SK-N-SH (cell line): ENCODE measurements at regions not wholly inside any gene's neighbourhood (a gene's known extent, or its start where the extent isn't known, plus 50 kb on each side); places are given as distances from the start of the nearest gene placed in this dataset.

Experiments
- EZH2phosphoT487 ChIP-seq: fragments of 200-600 bp; sonication (generic); IDR thresholded peaks from 2 replicates; pipeline ENCODE4 v1.6.1; 2017; ENCODE audit warnings: low read depth, mixed run types, mild to moderate bottlenecking, antibody characterized with exemption, moderate library complexity, borderline replicate concordance
- MEF2A ChIP-seq: IDR thresholded peaks from 2 replicates; pipeline ENCODE4 v1.4.0; 2012; ENCODE audit warnings: low read depth, borderline replicate concordance
- POLR2AphosphoS5 ChIP-seq: IDR thresholded peaks from 2 replicates; pipeline ENCODE4 v1.6.1; 2012; ENCODE audit warnings: low read depth, low read length
- RFX5 ChIP-seq: IDR thresholded peaks from 2 replicates; pipeline ENCODE4 v1.6.1; 2012; ENCODE audit warnings: mild to moderate bottlenecking, improper control_type of control experiment, low read length
- YY1 ChIP-seq: IDR thresholded peaks from 2 replicates; pipeline ENCODE4 v1.4.0; 2012; ENCODE audit warnings: low read depth, mild to moderate bottlenecking
- TF ChIP-seq, protein P1 (sequence below): fragments of 200-600 bp; sonication (generic); IDR thresholded peaks from 2 replicates; pipeline ENCODE4 v1.6.1; 2017; ENCODE audit warnings: antibody characterized with exemption, mild to moderate bottlenecking, moderate library complexity
- TF ChIP-seq, protein P2 (sequence below): IDR thresholded peaks from 2 replicates; pipeline ENCODE4 v1.4.0; 2012; ENCODE audit warnings: low read depth, borderline replicate concordance
- TF ChIP-seq, protein P3 (sequence below): fragments of 150-350 bp; IDR thresholded peaks from 2 replicates; pipeline ENCODE4 v1.6.1; 2017; ENCODE audit warnings: antibody characterized with exemption, low read length, low read depth, borderline replicate concordance
- TF ChIP-seq, protein P4 (sequence below): IDR thresholded peaks from 2 replicates; pipeline ENCODE4 v1.6.1; 2012; ENCODE audit warnings: mild to moderate bottlenecking, low read depth, low read length, moderate library complexity

DNA sequence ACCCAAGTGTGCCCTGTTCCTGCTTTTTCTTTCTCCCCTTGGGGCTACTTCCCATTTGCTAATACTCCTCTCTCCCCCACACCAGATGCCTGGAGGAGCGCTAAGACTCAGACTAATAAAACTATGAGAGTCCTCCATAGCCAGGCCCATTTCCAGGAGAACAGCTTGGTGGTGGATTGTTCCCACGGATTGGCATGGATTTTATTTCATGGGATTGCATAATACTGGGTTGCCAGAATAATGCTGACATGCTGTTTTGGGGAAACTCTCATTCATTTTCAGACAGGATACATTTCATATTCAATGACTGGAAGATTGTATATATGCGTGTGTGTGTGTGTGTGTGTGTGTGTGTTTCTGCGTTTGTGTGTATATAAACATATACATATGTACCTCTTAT is 447.5 kb upstream of the PITX2 start:
- TF ChIP-seq POLR2AphosphoS5 (no peak), MEF2A (no peak), YY1 (no peak), EZH2phosphoT487 (no peak), RFX5 (no peak)
- TF ChIP-seq, protein P1, sequence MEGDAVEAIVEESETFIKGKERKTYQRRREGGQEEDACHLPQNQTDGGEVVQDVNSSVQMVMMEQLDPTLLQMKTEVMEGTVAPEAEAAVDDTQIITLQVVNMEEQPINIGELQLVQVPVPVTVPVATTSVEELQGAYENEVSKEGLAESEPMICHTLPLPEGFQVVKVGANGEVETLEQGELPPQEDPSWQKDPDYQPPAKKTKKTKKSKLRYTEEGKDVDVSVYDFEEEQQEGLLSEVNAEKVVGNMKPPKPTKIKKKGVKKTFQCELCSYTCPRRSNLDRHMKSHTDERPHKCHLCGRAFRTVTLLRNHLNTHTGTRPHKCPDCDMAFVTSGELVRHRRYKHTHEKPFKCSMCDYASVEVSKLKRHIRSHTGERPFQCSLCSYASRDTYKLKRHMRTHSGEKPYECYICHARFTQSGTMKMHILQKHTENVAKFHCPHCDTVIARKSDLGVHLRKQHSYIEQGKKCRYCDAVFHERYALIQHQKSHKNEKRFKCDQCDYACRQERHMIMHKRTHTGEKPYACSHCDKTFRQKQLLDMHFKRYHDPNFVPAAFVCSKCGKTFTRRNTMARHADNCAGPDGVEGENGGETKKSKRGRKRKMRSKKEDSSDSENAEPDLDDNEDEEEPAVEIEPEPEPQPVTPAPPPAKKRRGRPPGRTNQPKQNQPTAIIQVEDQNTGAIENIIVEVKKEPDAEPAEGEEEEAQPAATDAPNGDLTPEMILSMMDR: no peak
- TF ChIP-seq, protein P2, sequence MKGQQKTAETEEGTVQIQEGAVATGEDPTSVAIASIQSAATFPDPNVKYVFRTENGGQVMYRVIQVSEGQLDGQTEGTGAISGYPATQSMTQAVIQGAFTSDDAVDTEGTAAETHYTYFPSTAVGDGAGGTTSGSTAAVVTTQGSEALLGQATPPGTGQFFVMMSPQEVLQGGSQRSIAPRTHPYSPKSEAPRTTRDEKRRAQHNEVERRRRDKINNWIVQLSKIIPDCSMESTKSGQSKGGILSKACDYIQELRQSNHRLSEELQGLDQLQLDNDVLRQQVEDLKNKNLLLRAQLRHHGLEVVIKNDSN: no peak
- TF ChIP-seq, protein P3, sequence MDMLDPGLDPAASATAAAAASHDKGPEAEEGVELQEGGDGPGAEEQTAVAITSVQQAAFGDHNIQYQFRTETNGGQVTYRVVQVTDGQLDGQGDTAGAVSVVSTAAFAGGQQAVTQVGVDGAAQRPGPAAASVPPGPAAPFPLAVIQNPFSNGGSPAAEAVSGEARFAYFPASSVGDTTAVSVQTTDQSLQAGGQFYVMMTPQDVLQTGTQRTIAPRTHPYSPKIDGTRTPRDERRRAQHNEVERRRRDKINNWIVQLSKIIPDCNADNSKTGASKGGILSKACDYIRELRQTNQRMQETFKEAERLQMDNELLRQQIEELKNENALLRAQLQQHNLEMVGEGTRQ: no peak
- TF ChIP-seq, protein P4, sequence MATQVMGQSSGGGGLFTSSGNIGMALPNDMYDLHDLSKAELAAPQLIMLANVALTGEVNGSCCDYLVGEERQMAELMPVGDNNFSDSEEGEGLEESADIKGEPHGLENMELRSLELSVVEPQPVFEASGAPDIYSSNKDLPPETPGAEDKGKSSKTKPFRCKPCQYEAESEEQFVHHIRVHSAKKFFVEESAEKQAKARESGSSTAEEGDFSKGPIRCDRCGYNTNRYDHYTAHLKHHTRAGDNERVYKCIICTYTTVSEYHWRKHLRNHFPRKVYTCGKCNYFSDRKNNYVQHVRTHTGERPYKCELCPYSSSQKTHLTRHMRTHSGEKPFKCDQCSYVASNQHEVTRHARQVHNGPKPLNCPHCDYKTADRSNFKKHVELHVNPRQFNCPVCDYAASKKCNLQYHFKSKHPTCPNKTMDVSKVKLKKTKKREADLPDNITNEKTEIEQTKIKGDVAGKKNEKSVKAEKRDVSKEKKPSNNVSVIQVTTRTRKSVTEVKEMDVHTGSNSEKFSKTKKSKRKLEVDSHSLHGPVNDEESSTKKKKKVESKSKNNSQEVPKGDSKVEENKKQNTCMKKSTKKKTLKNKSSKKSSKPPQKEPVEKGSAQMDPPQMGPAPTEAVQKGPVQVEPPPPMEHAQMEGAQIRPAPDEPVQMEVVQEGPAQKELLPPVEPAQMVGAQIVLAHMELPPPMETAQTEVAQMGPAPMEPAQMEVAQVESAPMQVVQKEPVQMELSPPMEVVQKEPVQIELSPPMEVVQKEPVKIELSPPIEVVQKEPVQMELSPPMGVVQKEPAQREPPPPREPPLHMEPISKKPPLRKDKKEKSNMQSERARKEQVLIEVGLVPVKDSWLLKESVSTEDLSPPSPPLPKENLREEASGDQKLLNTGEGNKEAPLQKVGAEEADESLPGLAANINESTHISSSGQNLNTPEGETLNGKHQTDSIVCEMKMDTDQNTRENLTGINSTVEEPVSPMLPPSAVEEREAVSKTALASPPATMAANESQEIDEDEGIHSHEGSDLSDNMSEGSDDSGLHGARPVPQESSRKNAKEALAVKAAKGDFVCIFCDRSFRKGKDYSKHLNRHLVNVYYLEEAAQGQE: no peak
